ENCODE measurements at regions not wholly inside any gene's neighbourhood (a gene's known extent, or its start where the extent isn't known, plus 50 kb on each side); places are given as distances from the start of the nearest gene placed in this dataset.

- peak; percentile 86 for DNase-seq (ENCODE audit: low read depth, low spot score)
Observed at GRCh38 chr11:112780351-112781087, 180.7 kb upstream of the NCAM1 start.

GRCh38 chr11:112783945-112784322 is 177.3 kb upstream of the NCAM1 start:
- no peak for DNase-seq (ENCODE audit: low read depth, low spot score)

- DNase-seq (ENCODE audit: low read depth, low spot score) = peak; percentile 96
Observed at GRCh38 chr11:112784323-112785073, 176.7 kb upstream of the NCAM1 start.

- DNase-seq (ENCODE audit: low read depth, low spot score) = peak; percentile 73
Observed at GRCh38 chr11:112785149-112785548, 176.1 kb upstream of the NCAM1 start.

GRCh38 chr11:112785719-112786118 is 175.5 kb upstream of the NCAM1 start:
- DNase-seq (ENCODE audit: low read depth, low spot score) = peak; percentile 86

GRCh38 chr11:112786196-112786595 is 175.0 kb upstream of the NCAM1 start:
- no peak for DNase-seq (ENCODE audit: low read depth, low spot score)

- DNase-seq (ENCODE audit: low read depth, low spot score) = no peak
Observed at GRCh38 chr11:112786886-112787530, 174.2 kb upstream of the NCAM1 start.

- DNase-seq (ENCODE audit: low read depth, low spot score) = no peak
Observed at GRCh38 chr11:112789481-112789880, 171.7 kb upstream of the NCAM1 start.

- DNase-seq (ENCODE audit: low read depth, low spot score) = no peak
Observed at GRCh38 chr11:112790286-112790685, 170.9 kb upstream of the NCAM1 start.

GRCh38 chr11:112792070-112792469 is 169.2 kb upstream of the NCAM1 start:
- DNase-seq (ENCODE audit: low read depth, low spot score) = no peak

- no peak for DNase-seq (ENCODE audit: low read depth, low spot score)
Observed at GRCh38 chr11:112793416-112793815, 167.8 kb upstream of the NCAM1 start.

- DNase-seq (ENCODE audit: low read depth, low spot score) = no peak
Observed at GRCh38 chr11:112794331-112794846, 166.8 kb upstream of the NCAM1 start.

GRCh38 chr11:112795142-112795815 is 165.9 kb upstream of the NCAM1 start:
- DNase-seq (ENCODE audit: low read depth, low spot score) = peak; percentile 47

- peak; percentile 82 for DNase-seq (ENCODE audit: low read depth, low spot score)
Observed at GRCh38 chr11:112795911-112796649, 165.1 kb upstream of the NCAM1 start.

- DNase-seq (ENCODE audit: low read depth, low spot score) = peak; percentile 53
Observed at GRCh38 chr11:112797092-112797491, 164.1 kb upstream of the NCAM1 start.

GRCh38 chr11:112797648-112798293 is 163.4 kb upstream of the NCAM1 start:
- peak; percentile 71 for DNase-seq (ENCODE audit: low read depth, low spot score)

- no peak for DNase-seq (ENCODE audit: low read depth, low spot score)
Observed at GRCh38 chr11:112801025-112801816, 160.0 kb upstream of the NCAM1 start.

GRCh38 chr11:112801817-112802088 is 159.5 kb upstream of the NCAM1 start:
- DNase-seq (ENCODE audit: low read depth, low spot score) = no peak

- DNase-seq (ENCODE audit: low read depth, low spot score) = no peak
Observed at GRCh38 chr11:112805658-112806057, 155.6 kb upstream of the NCAM1 start.

GRCh38 chr11:112806256-112806655 is 155.0 kb upstream of the NCAM1 start:
- DNase-seq (ENCODE audit: low read depth, low spot score) = no peak
